ENCODE measurements at regions not wholly inside any gene's neighbourhood (a gene's known extent, or its start where the extent isn't known, plus 50 kb on each side); places are given as distances from the start of the nearest gene placed in this dataset.

DNA sequence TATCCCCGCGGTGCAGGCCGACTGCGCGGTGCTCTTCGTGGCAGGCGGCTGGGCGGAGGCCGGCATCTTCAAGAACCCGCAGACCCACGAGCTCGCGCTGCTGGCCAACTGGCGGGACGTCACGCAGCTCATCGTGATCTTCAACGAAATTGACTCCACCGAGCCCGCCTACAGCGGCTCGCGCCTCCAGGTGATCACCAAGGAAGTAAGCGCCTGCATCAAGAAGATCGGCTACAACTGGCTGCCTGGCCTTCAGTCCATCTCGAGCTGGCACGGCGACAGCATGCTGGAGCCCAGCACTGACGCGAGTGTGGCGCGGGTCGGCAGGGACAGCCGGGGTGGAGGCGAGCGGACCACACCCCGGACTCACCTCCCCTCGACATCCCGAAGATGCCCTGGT is 53.9 kb upstream of the MTNR1B start:
- Mint-ChIP-seq H3K4me3 (no peak overlapping the region), H3K9me3 (ENCODE audit: insufficient read depth) (no peaks in the 10 kb centered on the region), H3K27ac (no peak overlapping the region), H3K36me3 (ENCODE audit: low read depth) (no peaks in the 10 kb centered on the region), H3K27me3 (ENCODE audit: low read depth) (no peaks in the 10 kb centered on the region), H3K4me1 (ENCODE audit: low read depth) (no peaks in the 10 kb centered on the region)
- no peak for ATAC-seq
- ChIA-PET CTCF (no interaction called here), POLR2A (no interaction called here)
- DNase-seq = no peak

DNA sequence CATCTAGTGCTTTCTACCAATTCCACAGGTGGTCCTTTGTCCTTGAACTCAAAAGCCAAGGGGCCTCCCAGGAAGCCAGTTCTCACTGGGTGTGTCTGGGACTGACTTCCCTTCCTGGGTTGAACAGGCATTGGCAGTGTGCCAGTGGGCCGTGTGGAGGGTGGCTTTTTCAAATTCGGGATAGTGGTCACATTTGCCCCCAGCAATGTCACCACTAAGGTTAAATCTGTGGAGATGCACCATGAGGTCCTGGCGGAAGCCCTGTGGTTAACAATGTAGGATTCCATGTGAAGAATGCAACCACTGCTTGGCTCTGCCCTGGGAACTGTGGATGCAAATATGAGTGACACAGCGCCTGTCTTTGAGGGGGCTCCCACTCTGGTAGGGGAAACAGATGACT is 53.2 kb upstream of the MTNR1B start:
- ChIA-PET CTCF (no interaction called here), POLR2A (no interaction called here)
- Mint-ChIP-seq H3K9me3 (ENCODE audit: insufficient read depth) (no peaks in the 10 kb centered on the region), H3K36me3 (ENCODE audit: low read depth) (no peaks in the 10 kb centered on the region), H3K4me3 (no peak overlapping the region), H3K27me3 (ENCODE audit: low read depth) (no peaks in the 10 kb centered on the region), H3K4me1 (ENCODE audit: low read depth) (no peaks in the 10 kb centered on the region), H3K27ac (no peak overlapping the region)
- no peak for ATAC-seq
- DNase-seq = no peak

DNA sequence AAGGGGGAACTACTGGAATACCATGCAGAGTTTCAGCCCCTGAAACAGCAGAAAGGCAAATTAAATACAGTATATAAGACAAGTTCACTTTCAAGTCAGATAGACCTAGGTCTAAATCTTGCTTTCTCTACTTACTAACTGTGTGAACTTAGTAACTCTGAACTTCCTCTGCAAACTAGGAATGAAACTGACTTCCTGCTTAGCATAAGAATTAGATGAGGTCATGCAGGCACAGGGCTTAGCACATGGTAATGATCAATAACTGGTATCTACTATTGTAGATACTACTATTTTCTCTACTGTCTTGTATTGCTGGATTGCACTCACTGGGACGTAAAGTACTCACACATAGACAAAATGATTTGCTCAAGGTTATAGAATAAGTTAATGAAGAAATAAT is 51.5 kb upstream of the MTNR1B start:
- ATAC-seq = no peak
- CTCF ChIA-PET = no interaction called here
- Mint-ChIP-seq H3K27me3 (ENCODE audit: low read depth) (no peaks in the 10 kb centered on the region), H3K9me3 (ENCODE audit: insufficient read depth) (no peaks in the 10 kb centered on the region), H3K4me1 (ENCODE audit: low read depth) (no peaks in the 10 kb centered on the region), H3K36me3 (ENCODE audit: low read depth) (no peaks in the 10 kb centered on the region), H3K27ac (no peak overlapping the region), H3K4me3 (no peak overlapping the region)
- POLR2A ChIA-PET = no interaction called here
- DNase-seq = no peak

GRCh38 chr11:92919048-92919447 is 50.4 kb upstream of the MTNR1B start:
- ChIA-PET CTCF (no interaction called here), POLR2A (no interaction called here)
- Mint-ChIP-seq H3K4me3 (no peak overlapping the region), H3K27ac (no peak overlapping the region), H3K9me3 (ENCODE audit: insufficient read depth) (peaks cover under 1% of the 10 kb centered on the region), H3K4me1 (ENCODE audit: low read depth) (no peaks in the 10 kb centered on the region), H3K27me3 (ENCODE audit: low read depth) (no peaks in the 10 kb centered on the region), H3K36me3 (ENCODE audit: low read depth) (no peaks in the 10 kb centered on the region)
- ATAC-seq (no peak), DNase-seq (no peak)

All from activated CD8-positive, alpha-beta T cell treated with anti-CD3 and anti-CD28 coated beads, Interleukin-2, amount 10 ng/mL, durations not matched to agents 7 days and 5 days (primary cell).